ENCODE measurements at regions not wholly inside any gene's neighbourhood (a gene's known extent, or its start where the extent isn't known, plus 50 kb on each side); places are given as distances from the start of the nearest gene placed in this dataset.

DNA sequence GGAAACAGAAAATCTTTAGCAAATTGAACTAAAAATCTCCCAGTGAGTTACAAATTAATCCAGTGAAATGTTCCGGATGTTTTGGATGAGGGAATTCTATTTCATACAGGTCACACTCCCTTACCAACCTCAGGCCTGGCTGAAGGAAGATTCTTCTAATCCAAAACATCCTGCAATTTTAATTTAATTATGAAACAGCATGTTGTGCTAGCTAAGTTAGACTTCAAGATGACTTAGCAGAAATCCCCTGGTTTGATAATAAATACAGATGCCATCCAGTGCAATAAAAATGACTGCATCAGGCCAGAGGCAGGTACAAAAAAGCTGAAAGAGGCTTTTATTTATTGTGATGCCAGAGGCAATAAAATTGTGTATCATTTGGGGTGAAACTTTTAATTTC is 96.7 kb upstream of the CLDN10 start:
- DNase-seq: no peak

DNA sequence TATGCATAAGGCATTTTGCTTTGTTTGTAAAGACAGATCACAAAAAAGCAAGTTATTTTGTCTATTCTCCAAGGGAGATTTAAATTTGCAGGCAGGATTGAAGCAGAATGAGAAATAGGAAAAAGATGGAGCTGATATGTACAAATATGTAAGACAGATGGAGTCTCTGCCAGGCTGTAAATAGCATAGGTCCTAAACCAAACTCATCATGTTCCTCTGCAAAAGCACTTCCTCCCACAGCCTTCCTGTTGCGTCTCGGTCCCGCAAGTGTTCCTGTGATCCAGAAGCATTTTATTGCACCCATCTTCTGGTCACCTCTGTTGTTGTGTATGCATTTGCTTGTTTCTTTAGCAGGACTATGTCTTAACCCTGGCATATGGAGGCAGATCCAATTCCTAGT is 95.7 kb upstream of the CLDN10 start:
- DNase-seq: no peak

DNA sequence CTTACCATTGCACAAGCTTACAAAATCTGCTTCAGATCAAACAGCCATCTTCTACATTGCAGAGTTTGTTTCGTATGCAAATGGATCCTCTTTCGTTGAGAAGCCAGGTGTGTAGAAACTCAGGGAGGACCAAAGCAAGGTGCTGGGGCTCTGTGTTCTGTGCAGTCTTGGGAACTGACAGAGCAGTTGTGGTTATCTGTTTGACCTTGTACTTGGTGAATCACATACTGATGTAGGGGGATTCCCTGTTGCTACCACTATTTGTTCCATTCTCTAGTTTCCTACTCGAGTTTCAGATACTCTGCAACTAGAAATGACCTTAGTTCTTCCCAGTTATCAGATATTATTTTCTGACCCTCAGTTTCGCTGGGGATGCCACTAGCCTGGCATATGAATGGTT is 95.2 kb upstream of the CLDN10 start:
- no peak for DNase-seq

DNA sequence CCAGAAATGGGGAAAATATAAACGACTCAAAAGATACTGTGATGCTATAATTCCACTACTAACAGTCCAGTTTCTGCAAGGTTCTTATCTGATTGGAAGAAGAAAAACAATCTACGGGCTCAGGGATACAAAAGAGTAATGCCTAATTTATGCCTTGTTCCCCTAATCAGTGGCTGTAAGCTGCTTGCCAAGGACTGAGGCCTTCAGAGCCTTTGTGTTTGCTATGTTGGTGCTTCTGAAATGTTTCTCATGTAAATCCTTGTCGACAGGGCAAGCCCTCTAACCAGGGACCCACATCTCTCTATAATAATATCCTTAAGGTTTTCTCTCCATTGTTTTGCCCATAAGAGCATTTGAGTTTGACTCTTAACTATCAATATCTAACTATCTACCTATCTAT is 89.7 kb upstream of the CLDN10 start:
- DNase-seq: no peak

DNA sequence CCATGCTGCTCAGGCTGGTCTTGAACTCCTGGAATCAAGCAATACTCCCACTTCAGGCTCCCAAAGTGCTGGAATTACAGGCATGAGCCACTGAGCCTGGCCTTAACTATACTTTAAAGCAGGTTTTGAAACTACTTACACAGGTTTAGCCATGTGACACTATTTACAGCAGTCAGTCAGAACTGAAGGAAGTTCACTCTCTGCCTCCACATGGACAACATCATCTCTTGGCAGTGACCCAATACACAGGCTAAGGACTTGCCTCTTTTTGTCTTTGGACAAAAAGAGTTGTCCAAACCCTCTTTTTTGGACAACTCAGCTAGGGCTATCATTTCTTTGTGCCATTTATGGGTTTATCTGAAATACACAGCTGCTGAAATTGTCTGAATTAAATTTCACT is 89.0 kb upstream of the CLDN10 start:
- no peak for DNase-seq

DNA sequence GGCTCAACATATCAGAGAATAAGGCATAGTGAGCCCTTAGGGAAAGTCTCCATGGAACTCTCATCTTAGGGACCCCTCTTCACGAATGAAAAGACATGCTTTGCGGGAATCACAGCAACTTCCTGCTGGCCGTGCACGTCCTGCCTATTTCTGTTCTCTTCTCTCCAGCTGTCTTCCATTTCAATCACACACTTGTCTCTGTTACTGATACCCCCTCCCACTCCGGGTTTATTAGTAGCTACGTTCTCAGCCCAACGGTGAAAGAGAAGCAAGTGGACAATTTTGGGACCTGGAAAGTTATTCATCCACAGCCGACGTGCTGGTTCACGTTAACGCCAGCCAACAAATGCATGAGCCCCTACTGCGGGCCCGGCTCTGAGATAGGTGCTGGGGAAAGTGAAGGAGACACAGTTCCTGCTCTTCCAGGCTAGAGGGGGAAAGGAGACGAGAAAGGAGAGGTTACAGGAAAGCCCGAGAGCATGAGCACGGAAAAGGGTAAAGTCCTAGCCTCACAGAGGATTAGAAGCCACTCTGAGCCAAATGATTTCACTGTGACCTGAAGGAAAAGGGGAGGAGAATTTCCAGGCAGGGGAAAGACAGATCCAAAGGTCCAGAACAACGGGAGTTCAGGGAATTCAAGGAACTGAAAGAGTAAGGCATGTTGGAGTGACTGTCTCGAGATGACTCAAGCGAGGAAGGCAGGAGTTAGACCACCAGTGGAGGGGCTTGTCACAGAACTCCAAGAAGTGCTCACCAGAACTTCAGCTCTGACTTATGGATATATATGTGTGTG is 81.8 kb upstream of the CLDN10 start:
- no peak for DNase-seq

DNA sequence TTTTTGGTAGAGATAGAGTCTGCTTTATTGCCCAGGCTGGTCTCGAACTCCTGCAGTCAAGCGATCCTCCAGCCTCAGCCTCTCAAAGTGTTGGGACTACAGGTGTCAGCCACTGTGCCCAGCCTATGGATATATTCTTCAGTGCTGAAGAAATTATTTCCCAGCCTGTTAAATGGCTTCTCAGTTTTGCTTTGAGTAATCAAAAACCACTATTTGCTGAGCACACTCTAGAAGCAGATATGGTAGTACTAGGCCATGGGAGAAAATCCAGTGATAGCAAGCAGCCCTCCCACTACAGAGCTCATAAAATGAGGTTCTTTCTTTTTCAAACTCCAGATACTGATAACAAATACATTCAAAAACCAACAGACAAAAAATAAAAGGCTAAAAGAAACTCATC is 80.6 kb upstream of the CLDN10 start:
- no peak for DNase-seq

DNA sequence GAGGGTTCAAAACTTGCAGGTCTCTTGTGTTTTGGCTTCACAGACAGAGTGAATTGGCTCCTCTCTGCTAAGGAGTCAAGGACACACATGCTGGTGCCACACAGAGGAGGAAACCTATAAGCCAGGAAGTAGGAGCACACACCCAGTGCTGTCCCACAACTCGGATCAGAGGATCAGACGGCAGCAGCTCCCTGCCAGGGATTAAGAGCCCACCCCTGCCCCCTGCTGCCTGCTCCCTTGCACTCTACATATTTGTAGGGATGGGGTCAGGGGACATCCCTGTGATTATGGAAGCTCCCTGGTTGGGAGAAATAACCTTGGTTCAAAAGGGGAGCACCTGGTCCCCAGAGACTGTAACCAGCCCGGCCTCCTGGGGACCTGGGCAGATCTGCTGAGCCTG is 77.5 kb upstream of the CLDN10 start:
- DNase-seq: no peak

DNA sequence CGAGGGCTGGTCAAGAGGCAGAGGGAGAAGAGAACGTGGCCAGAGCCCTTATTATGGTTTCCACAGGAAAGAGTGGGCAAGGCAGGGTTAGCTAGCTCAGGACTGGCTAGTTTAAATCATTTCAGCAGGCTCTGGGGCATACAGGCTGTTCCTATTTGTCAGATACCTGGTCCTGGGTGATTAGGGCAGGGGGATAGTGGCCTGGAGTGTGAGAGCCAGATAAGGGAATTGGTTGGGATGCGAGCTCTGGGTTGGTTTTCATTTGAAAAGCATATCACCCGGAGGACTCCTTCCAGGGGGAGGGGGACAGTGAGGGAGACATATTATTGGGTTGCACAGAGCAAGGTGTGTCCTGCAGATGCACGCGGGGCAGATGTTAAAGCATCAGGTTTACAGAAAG is 75.3 kb upstream of the CLDN10 start:
- DNase-seq: no peak

DNA sequence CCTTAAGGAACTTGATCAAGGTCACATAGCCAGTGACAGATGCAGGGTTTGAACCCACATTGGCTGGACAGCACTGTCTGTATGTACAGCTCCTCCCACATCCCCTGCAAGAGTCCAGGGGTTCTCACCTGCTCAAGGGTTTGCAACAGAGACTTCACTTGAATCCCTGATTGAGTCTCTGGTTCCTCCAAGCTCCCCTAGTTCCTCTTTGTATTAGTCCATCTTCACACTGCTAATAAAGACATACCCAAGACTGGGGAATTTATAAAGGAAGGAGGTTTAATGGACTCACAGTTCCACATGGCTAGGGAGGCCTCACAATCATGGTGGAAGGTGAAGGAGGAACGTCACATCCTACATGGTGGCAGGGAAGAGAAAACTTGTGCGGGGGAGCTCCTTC is 72.8 kb upstream of the CLDN10 start:
- DNase-seq: no peak

DNA sequence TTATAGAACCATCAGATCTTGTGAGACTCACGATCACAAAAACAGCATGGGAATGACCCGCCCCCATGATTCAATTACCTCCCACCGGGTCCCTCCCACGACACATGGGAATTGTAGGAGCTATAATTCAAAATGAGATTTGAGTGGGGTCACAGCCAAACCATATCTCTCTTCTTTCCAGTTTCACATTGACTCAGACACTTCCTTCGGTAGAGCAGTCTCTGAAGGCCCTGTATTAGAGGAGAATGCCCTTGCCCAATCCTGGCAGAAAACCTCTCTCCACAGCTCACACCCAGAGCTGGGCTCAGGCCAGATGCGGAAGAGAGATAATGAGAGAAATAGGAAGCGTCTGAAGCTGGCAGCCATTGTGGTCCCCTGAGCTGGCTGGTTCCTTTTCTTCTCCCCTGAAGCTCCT is 72.4 kb upstream of the CLDN10 start:
- no peak for DNase-seq

DNA sequence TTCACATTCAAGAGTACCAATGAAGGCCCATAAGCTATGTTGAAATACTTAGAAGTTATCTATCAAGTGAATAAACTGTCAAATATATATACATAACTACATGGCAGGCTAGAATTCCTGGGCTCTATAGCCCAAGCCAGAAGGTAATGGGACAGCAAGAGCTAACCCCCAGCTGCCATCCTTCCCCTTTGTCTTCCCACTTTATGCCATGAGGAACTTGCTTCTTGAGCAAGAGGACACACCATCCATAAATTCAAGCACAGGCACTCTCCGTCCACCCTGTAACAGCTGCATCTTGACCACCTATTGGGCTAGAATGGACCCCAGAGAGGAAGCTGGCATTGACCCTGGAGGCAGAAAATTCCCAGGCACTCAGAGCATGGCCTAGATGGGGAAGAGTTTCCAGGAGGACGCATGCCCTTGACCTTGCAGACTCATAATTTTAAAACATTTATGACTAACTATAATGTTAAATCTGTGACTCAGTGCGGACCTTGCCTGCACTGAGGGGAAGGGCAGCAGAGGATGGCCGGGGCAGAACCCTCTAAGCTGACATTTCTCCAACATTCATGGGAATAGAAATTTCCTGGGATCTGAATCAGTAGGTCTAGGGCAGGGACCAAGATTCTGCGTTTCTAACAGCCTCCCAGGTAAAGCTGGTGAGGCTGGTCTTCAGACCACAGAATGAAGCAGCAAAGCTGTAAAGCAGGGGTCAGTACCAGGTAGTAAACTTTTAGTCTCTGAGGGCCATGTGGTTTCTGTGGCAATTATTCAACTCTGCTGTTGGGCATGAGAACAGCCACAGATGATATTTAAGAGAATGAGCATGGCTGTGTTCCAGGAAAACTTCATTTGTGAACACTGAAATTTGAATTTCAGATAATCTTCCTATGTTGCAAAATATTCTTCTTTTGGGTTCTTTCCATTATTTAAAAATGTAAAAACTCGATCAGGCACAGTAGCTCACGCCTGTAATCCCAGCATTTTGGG is 71.4 kb upstream of the CLDN10 start:
- DNase-seq: no peak

DNA sequence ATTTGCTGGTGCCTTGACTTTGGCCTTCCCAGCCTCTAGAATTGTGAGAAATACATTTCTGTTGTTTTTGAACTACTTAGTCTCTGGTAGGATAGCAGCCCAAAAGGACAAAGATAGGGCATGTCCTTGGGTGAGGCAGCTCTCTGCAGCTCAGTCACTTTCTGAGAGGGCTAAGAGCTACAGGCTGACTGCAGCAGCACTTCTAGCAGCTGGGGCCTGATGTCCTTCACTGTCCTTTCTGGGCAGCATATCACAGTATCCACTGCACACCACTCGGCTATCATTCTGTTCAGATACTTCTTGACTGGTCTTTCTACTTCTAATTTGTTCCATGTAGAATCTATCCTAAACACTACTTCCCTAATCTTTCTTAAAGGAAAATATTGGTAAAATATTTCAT is 68.5 kb upstream of the CLDN10 start:
- no peak for DNase-seq

DNA sequence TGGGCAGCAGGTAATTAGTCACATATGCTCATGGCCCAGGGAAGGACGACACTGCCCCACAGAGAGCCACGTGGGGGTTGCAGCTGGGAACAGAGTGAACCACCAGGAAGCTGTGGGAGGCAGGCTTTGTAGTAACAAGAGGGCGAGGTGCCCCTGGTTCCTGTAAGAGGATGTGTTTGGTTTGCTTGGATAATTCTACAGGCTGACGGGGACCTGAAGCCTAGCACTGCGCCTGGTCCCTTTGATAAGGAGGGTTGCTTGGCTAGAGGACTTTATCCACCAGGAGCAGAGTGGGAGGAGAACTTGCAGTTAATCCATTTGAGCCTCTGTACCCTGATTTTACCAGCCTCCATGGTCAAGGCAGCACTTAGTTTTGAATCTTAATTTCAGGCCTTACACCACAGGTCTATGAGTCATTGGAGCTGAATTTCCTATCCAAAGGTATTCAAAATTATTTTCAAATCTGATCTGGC is 67.4 kb upstream of the CLDN10 start:
- no peak for DNase-seq

DNA sequence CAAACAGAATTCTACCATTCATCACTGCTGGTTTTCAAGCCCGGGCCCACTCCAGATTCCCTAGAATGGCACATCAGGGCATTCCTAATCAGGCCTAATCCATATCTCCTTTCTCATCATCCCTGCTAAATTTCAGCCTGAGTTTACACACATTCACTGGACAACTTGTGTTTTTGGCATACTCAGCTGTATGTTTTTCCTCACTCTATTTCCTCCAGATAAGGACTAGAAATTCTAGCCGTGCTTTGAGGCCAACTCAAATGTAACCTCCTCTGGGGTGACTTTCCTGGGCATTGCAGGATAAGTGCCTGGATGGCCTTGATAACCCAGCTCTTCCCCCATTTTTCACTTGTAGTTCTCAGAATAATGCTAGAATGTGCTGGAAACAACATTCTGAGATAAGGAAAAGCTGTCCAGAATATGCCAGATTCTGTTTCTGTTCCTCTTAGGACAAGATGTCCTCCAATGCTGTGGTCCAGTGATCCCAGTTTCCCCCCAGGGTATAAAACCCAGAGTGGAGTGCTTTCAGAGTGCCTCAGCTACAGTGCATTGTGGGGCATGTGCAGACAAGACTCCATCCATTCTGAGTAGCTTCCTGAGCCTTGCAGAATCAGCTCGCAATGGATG is 66.9 kb upstream of the CLDN10 start:
- no peak for DNase-seq

DNA sequence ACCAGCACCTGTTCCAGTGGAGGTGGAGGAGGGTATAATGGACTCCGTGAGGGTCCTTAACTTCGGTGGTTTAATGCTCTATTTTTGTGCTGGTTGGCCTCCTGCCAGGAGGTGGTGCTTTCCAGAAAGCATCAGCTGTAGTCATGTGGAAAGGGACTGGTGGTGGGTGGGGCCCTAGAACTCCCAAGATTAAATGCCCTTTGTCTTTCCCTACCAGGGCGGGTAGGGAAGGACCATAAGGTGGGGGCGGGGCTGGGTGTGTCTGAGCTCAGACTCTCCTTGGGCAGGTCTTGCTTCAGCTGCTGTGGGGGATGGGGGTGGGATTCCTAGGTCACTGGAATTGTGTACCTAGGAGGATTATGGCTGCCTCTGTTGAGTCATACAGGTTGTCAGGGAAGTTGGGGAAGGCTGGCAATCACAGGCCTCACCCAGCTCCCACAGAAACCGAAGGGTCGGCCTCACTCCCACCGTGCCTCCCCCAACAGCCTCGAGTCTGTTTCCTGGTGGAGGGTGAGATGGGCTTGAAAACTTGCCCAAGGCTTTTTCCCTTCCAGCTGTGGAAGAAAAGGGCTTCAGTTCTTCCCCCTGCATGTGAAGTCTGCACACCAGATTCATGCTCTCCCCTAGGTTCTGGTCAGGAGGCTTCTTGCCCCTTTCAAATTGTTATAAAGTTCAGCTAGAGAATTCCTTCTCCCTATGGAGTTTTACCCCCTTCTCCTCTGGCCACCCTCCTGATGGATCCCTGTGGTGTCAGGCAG is 60.3 kb upstream of the CLDN10 start:
- DNase-seq: no peak

DNA sequence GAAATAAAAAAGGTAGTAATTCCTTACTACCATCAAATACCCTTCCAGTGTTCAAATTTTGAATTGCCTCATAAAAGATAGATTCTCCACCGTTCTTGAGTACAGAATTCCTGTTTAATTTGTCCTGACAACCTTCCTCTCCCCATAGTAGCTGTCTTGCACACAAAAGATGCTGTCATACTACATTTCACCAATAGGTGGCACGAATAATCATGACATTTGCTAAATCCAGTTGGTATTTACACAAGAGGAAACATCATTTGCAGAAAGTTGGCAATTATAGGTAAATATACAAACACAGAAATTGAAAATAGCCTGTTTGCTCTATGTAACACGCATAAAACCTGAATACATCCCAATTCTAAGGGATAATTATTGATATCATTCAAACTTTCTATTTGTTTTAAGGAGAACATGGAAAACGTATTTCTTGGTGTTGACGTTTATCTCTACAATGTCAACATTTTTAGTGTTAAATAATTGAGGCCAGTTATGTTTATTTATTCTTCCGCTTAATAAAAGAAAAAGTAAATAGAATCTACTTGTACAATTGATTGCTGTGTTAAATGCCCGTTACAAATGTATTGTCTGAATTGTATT is 58.3 kb upstream of the CLDN10 start:
- DNase-seq: no peak

DNA sequence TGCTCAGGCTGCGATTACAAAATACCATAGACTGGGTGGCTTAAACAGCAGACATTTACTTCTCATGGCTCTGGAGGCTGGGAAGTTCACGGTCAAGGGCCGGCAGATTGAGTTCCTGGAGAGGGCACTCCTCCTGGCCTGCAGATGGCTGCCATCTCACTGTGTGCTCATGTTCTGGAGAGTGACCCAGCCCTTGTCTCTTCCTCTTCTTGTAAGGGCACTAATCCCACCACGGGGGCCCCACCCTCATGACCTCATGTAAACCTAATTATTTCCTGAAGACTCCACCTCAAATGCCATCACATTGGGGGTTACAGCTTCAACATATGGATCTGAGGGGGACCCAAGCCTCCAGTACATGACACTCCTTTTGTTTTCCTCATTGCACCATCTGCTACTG is 56.0 kb upstream of the CLDN10 start:
- DNase-seq: no peak

DNA sequence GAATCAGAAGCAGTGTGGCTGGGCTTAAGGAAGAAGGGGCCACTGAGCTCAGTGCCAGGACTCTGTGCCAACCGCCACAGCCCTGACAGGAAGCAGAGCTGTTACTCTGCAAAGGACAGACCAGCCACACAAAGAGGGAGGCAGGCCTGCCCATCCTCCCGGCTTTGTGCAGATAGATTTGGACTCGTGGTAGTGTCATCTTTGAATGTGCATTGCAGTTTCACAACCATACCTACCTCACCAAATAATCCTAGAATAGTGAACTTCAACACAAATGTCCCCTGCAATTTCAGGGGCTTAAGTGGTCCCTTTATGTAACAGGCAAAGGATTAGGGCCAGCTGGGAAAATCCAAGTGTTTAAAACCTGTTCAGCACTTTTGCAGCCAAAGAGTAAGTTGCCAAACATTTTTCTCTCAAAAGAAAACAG is 55.1 kb upstream of the CLDN10 start:
- DNase-seq: no peak

DNA sequence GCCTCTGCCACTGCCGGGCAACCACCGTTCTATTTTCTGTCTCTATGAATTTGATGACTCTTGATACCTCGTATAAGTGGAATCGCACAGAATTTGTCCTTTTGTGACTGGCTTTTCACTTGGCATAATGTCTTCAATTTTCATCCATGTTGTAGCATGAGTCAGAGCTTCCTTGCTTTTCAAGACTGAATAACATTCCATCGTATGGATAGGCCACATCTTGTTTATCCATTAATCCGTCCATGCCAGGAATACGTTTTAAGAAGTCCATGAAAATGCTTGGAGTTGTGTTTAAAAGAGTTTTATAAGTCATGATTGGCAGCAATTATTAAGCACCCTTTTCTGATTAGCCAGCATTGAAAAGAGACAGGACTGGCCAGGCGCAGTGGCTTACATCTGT is 53.6 kb upstream of the CLDN10 start:
- DNase-seq: no peak

DNA sequence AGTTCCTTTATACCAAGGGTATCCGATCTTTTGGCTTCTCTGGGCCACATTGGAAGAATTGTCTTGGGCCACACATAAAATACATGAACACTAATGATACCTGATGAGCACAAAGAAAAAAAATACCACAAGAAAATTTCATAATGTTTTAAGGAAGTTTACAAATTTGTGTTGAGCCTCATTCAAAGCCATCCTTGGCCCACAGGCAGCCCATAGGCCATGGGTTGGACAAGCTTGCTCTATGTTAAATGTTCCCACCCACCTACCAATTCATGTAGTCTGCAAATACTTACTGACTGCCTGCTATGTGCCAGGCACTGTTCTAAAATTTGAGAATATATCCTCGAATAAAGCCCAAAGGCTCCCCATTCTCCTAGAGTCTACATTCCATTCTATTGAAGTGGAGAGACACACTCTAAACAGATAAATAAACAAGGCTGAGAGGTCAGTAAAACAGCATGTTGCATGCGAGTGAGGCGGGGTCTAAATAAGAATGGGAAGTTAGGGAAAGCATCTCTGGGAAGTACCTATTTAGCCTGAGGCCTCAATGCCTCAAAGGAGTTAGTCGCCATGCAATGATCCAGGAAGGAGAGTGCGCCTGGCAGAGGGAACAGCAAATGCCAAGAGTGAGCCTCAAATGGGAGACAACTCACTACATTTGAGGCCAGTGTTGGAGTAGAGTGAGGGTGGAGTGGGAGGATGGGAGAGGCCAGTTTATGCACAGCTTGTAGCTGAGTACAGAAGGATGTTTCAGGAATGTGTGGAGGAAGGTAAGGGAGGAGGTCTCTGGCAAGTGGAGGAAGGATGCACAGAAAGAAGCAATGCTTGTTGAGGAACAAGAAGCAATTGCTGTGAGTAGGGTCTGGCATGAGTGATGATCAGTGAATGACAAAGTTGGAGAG is 52.5 kb upstream of the CLDN10 start:
- no peak for DNase-seq
